H1 (cell line): ENCODE measurements at regions not wholly inside any gene's neighbourhood (a gene's known extent, or its start where the extent isn't known, plus 50 kb on each side); places are given as distances from the start of the nearest gene placed in this dataset.
"Not testable (repeated sequence)": the region's sequence is repeated elsewhere in the genome, so short reads cannot be mapped to it uniquely, and the experiment has no call there.

Source experiments
- CTCF ChIA-PET: fragments of 300-600 bp; sonication (Branson Sonifier 250); formaldehyde crosslinking; loops from one replicate; lab custom pipeline; 2021; ENCODE audit not compliant: partially characterized antibody; lab: Charles Lee
- POLR2A ChIA-PET: fragments of 300-600 bp; sonication (Branson Sonifier 250); formaldehyde crosslinking; loops from one replicate; lab custom pipeline; 2021; ENCODE audit warnings: inconsistent platforms; ENCODE audit not compliant: partially characterized antibody; lab: Charles Lee
- DNase-seq, 2 experiments: peaks; one replicate each; pipeline versions ENCODE4 v3.0.0 to v3.0.0-alpha.2; 2010 to 2022; ENCODE audit warnings: low spot score in 2 of 2, low read depth in 1 of 2, mixed read lengths in 1 of 2
- FAIRE-seq: peaks from 2 replicates; lab custom pipeline; 2011; peaks lifted over from hg19 to GRCh38; lab: Jason Lieb, UNC
- H2AFZ ChIP-seq: 2 replicates; pipeline ENCODE4 v1.8.1; 2012; ENCODE audit warnings: low read length, inconsistent platforms
- H2AK5ac ChIP-seq: 2 replicates; pipeline ENCODE4 v1.6.1; 2013; ENCODE audit warnings: low read depth, low read length
- H2BK120ac ChIP-seq: replicated peaks from 2 replicates; pipeline ENCODE3; 2013; ENCODE audit warnings: low read depth, low read length, inconsistent platforms
- H2BK12ac ChIP-seq: 2 replicates; pipeline ENCODE4 v1.6.1; 2013; ENCODE audit warnings: low read depth, low read length
- H2BK15ac ChIP-seq: 2 replicates; pipeline ENCODE4 v1.6.1; 2013; ENCODE audit warnings: low read length
- H2BK20ac ChIP-seq: 2 replicates; pipeline ENCODE4 v1.6.1; 2013; ENCODE audit warnings: low read length
- H2BK5ac ChIP-seq: 2 replicates; pipeline ENCODE4 v1.6.1; 2013; ENCODE audit warnings: low read depth, low read length
- H3K14ac ChIP-seq: 2 replicates; pipeline ENCODE4 v1.6.1; 2013; ENCODE audit warnings: inconsistent platforms; ENCODE audit not compliant: insufficient read length
- H3K18ac ChIP-seq: 2 replicates; pipeline ENCODE4 v1.6.1; 2013; ENCODE audit warnings: low read length; ENCODE audit errors: extremely low read depth
- H3K23ac ChIP-seq: 2 replicates; pipeline ENCODE4 v1.6.1; 2013; ENCODE audit warnings: inconsistent platforms; ENCODE audit not compliant: insufficient read length
- H3K23me2 ChIP-seq: 2 replicates; pipeline ENCODE4 v1.6.1; 2013; ENCODE audit warnings: low read depth, low read length
- H3K27ac ChIP-seq: 2 replicates; pipeline ENCODE4 v1.6.1; 2011; ENCODE audit warnings: low read depth, low read length, inconsistent platforms
- H3K27me3 ChIP-seq, 4 experiments: replicated peaks in 1 of 4; 1 replicate in 1 of 4; 2 replicates in 3 of 4; pipeline versions ENCODE4 v1.6.1 to v1.8.1; 2011 to 2013; ENCODE audit warnings: low read length in 3 of 4, mild to moderate bottlenecking in 3 of 4, inconsistent platforms in 2 of 4, mixed read lengths in 2 of 4, moderate library complexity in 1 of 4; ENCODE audit not compliant: control insufficient read depth in 3 of 4, insufficient read depth in 3 of 4; ENCODE audit errors: extremely low read depth in 1 of 4
- H3K36me3 ChIP-seq, 4 experiments: 2 replicates each; pipeline versions ENCODE4 v1.6.1 to v1.8.1; 2011 to 2013; ENCODE audit warnings: mild to moderate bottlenecking in 4 of 4, low read length in 3 of 4, moderate library complexity in 2 of 4, control low read depth in 1 of 4, inconsistent platforms in 1 of 4; ENCODE audit not compliant: insufficient read depth in 4 of 4, control insufficient read depth in 2 of 4
- H3K4ac ChIP-seq: replicated peaks from 2 replicates; pipeline ENCODE3; 2013; ENCODE audit warnings: low read length, low read depth, mixed read lengths, inconsistent platforms; ENCODE audit not compliant: insufficient read length
- H3K4me1 ChIP-seq, 4 experiments: replicated peaks in 1 of 4; 1 replicate in 1 of 4; 2 replicates in 3 of 4; pipeline versions ENCODE4 v1.6.1 to v1.8.1; 2011 to 2013; ENCODE audit warnings: low read length in 3 of 4, inconsistent platforms in 2 of 4, mixed read lengths in 1 of 4; ENCODE audit not compliant: insufficient read depth in 4 of 4, control insufficient read depth in 3 of 4
- H3K4me2 ChIP-seq, 2 experiments: 2 replicates each; pipeline versions ENCODE4 v1.6.1 to v1.8.1; 2011 to 2013; ENCODE audit warnings: low read depth in 2 of 2, low read length in 2 of 2, control low read depth in 1 of 2, inconsistent platforms in 1 of 2, mild to moderate bottlenecking in 1 of 2; ENCODE audit not compliant: insufficient read depth in 1 of 2
- H3K4me3 ChIP-seq, 4 experiments: fragments of 200-600, 300-600 bp in 1 of 4; sonication (generic), shearing (Covaris generic), sonication (Bioruptor Twin) in 1 of 4; 2 replicates each; pipeline versions ENCODE4 v1.5.1 to v1.8.1; 2011 to 2016; ENCODE audit warnings: low read length in 4 of 4, low read depth in 3 of 4, control low read depth in 2 of 4, inconsistent platforms in 2 of 4, mild to moderate bottlenecking in 2 of 4, mixed read lengths in 1 of 4, moderate library complexity in 1 of 4; ENCODE audit not compliant: insufficient read depth in 2 of 4; ENCODE audit errors: extremely low read depth in 1 of 4
- H3K56ac ChIP-seq: replicated peaks from 2 replicates; pipeline ENCODE3; 2013; ENCODE audit warnings: low read depth, mild to moderate bottlenecking, mixed read lengths, low read length, inconsistent platforms; ENCODE audit not compliant: insufficient read length
- H3K79me1 ChIP-seq: 2 replicates; pipeline ENCODE4 v1.6.1; 2013; ENCODE audit warnings: low read depth, low read length, control low read depth
- H3K79me2 ChIP-seq, 2 experiments: 2 replicates each; pipeline versions ENCODE4 v1.6.1 to v1.8.1; 2012 to 2013; ENCODE audit warnings: low read length in 2 of 2, mild to moderate bottlenecking in 2 of 2, inconsistent platforms in 1 of 2; ENCODE audit not compliant: insufficient read depth in 2 of 2, control insufficient read depth in 1 of 2
- H3K9ac ChIP-seq, 4 experiments: replicated peaks in 1 of 4; 1 replicate in 1 of 4; 2 replicates in 3 of 4; pipeline versions ENCODE4 v1.6.1 to v1.8.1; 2011 to 2013; ENCODE audit warnings: low read depth in 3 of 4, low read length in 3 of 4, control low read depth in 2 of 4, mild to moderate bottlenecking in 2 of 4, moderate library complexity in 2 of 4, inconsistent platforms in 1 of 4; ENCODE audit errors: extremely low read depth in 1 of 4
- H3K9me3 ChIP-seq, 2 experiments: 2 replicates each; pipeline versions ENCODE4 v1.6.1 to v1.8.1; 2012 to 2013; ENCODE audit warnings: mild to moderate bottlenecking in 2 of 2, moderate library complexity in 2 of 2, control low read depth in 1 of 2, inconsistent platforms in 1 of 2, low read depth in 1 of 2, low read length in 1 of 2, mixed read lengths in 1 of 2; ENCODE audit not compliant: insufficient read depth in 2 of 2
- H4K20me1 ChIP-seq, 2 experiments: replicated peaks in 1 of 2; 2 replicates each; pipeline versions ENCODE3 to v1.8.1; 2011 to 2013; ENCODE audit warnings: inconsistent platforms in 2 of 2, low read length in 2 of 2, mild to moderate bottlenecking in 1 of 2; ENCODE audit not compliant: insufficient read depth in 2 of 2, control insufficient read depth in 1 of 2
- H4K5ac ChIP-seq: 2 replicates; pipeline ENCODE4 v1.6.1; 2013; ENCODE audit warnings: low read length, low read depth, mixed read lengths, inconsistent platforms; ENCODE audit not compliant: insufficient read length
- H4K8ac ChIP-seq: 2 replicates; pipeline ENCODE4 v1.8.0; 2013; ENCODE audit warnings: mild to moderate bottlenecking, moderate library complexity, low read length, inconsistent platforms; ENCODE audit not compliant: insufficient read depth; ENCODE audit errors: extremely low read depth
- H4K91ac ChIP-seq: replicated peaks from 2 replicates; pipeline ENCODE3; 2013; ENCODE audit warnings: low read length, mixed read lengths, inconsistent platforms; ENCODE audit not compliant: insufficient read length
- WGBS, 2 experiments: shearing (Covaris generic) in 1 of 2; methylation state at CpG; one replicate each; pipeline versions ENCODE4 v1.1.6 to v1.1.7; 2013 to 2015; ENCODE audit warnings: low lambda C conversion rate in 2 of 2, mixed read lengths in 2 of 2, inconsistent platforms in 1 of 2, low coverage in 1 of 2, missing lambda C conversion rate in 1 of 2; ENCODE audit not compliant: insufficient replicate concordance in 2 of 2, insufficient coverage in 1 of 2, insufficient read length in 1 of 2; ENCODE audit errors: extremely low coverage in 1 of 2, missing lambda C conversion rate in 1 of 2; 5-methylcytosine and 5-hydroxymethylcytosine counted together

DNA sequence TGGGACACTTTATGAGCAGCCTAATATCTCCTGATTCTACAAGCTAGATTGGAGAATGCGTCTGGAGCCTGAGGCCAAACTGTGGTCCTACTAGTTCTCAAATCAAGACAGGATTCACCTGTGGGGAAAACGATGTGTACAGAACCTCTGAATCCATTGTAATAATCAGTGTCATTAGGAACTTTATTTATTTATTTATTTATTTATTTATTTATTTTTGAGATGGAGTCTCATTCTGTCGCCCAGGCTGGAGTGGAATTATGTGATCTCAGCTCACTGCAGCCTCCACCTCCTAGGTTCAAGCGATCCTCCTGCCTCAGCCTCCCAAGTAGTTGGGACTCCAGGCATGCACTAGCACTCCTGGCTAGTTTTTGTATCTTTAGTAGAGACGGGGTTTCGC lies 52.6 kb upstream of the KIF26B start:
- POLR2A ChIA-PET, CTCF ChIA-PET: not testable (repeated sequence)

More for the DNA sequence above, 52.6 kb upstream of the KIF26B start:
- H3K27me3 ChIP-seq, H4K91ac ChIP-seq, H3K79me1 ChIP-seq, H3K36me3 ChIP-seq, H4K5ac ChIP-seq, H2BK15ac ChIP-seq, H4K8ac ChIP-seq, H3K9me3 ChIP-seq, H3K9ac ChIP-seq, DNase-seq, H2AFZ ChIP-seq, H3K4me3 ChIP-seq, H2AK5ac ChIP-seq, H3K23me2 ChIP-seq, H3K4ac ChIP-seq, H2BK5ac ChIP-seq, H3K56ac ChIP-seq, H3K23ac ChIP-seq, H3K4me2 ChIP-seq, H2BK20ac ChIP-seq, H3K79me2 ChIP-seq, H3K4me1 ChIP-seq, H4K20me1 ChIP-seq, H2BK120ac ChIP-seq, H3K27ac ChIP-seq, FAIRE-seq, H3K14ac ChIP-seq, H3K18ac ChIP-seq, H2BK12ac ChIP-seq: not testable (repeated sequence)
- WGBS, 2 experiments, result 93% methylated on average over 6 of the region's 6 CpGs; no CpG with 5 or more reads in 1 of the 2 experiments
